AG08396 (cell line): ENCODE measurements at regions not wholly inside any gene's neighbourhood (a gene's known extent, or its start where the extent isn't known, plus 50 kb on each side); places are given as distances from the start of the nearest gene placed in this dataset.

ENCODE experiments used
- DNase-seq: peaks from one replicate; pipeline ENCODE4 v3.0.0; 2012; ENCODE audit warnings: low spot score, mixed read lengths

DNA sequence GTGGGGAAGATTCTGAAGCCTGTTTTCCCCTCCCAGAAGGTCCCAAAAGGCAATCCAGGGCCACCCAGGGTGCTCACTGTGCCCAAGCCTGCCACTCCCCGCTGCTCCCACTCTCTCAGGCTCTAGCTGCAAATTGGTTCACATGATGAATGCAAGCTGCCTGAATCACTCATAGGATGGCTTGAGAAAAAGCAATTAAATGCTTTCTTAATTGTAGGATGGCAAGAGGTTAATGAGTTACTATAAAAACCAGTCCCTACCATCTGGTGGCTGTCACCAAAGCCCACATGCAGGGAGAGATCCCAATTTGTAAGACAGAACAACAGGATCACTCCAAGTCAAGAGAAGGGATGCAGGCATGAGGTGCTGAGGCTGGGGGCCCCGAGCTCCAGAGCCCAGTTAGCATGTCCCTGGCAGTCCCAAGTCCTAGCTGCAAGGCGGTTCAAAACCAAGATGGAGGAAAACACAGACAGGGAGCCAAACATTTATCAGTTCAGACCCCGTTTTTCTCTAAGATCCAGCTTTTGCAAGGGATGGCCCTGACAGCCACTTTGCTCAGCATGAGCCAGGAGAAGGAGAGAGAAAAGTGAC, 207.1 kb downstream of the UACA start:
- no peak for DNase-seq

DNA sequence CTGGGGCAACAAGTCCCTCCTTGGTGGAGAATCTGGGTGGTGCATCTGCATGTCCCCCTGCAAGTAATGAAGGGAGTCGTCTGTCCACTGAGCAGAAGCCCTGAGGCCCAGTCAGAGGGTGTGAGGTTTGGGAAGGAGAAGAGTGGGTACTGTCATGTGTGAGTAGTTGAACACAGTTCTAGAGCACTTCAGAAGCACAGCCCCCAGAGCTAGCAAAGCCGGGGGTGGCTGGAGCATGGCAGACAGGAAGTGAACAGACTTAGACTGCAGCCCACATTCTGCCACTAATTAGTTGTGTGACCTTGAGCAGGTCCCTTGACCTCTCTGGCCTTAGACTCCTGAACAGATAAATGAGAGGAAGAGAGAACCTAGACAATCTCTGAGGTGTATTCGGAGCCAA, 207.6 kb downstream of the UACA start:
- no peak for DNase-seq

DNA sequence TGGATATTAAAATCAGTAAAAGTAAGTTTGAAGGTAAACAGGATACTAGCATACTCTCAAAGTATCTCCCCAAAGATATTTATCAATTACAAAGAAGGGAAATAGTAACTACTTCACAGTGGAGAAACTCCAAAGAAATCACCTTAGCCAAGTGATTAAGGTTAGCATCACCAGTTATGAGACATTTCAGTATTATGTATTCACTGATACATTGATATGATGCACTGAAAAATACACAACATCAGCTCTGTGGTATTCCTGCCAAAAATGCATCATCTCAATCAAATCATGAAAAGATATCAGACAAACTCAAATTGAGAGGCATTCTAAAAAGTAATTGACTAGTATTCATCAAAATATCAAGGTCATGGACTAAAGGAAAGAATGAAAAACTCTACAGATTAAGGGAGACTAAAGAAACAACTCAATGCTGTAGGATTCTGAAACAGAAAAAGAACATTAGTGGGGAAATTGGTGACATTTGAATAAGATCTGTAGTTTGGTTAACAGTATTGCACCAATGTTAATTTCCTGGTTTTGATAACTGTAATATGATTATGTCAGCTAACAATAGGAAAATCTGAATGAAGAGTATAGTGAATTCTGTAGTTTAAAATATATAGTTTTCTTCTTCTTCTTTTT, 215.4 kb downstream of the UACA start:
- no peak for DNase-seq

DNA sequence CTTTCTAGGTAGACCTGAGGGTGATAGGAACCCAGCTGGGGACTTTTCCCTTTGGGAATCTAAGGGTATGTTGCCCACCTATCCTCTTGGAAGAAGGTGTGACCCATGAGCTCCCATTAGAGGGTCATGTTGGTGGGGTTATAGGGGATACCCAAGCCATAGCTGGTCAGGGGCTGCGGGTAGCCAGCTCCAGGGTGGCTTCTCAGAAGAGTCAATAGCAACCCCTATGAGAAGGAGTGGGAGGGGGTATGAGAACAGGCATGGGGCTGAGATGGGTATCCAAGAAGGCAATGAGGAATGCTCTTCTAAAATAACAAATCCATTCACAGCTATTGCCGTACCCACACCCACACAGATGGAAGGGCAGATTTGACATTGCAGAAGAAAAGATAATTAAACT, 217.8 kb downstream of the UACA start:
- no peak for DNase-seq

DNA sequence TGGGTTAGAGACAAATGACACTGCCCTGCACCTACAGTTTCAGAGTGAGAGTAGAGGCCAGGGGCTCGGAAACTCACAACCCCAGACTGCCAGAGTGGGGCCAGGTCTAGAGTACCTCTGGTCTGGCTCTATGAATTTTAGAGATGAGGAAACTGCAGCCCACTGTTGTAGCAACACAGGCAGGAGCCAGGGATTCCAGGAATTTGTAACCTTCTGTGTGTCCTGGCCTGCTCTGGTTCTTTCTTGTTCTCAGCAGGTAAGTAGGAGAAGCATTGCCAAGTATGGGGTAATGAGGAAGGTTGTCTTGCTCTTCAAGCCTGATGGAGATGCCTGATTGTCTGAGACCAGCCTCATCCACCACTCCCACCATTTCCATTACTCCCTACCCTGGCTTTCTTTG, 221.8 kb downstream of the UACA start:
- no peak for DNase-seq

- no peak for DNase-seq
Measured at GRCh38 chr15:70539912-70540530, 223.3 kb downstream of the UACA start.

DNA sequence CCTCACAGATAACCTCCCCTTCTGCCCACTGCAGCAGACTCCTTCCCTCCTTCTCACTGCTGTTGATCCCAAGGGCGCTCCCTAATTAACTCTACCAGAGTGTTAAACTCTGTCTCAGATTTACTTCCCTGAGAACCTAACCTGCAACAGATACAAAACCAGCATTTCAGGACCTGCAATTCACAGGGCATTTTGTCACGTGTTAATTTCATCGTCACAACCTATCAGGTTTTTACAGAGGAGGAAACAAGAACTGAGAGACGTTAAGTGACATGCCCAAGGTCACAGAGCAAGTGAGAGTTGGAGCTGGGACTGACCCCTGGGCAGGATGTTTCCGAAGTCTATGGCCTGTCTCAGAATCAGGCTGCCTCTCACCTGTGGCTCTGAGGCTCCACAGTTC, 223.9 kb downstream of the UACA start:
- DNase-seq: no peak

GRCh38 chr15:70538278-70538677, 225.1 kb downstream of the UACA start:
- DNase-seq: no peak

GRCh38 chr15:70535955-70536338, 227.4 kb downstream of the UACA start:
- DNase-seq: no peak

GRCh38 chr15:70535071-70535954, 228.0 kb downstream of the UACA start:
- no peak for DNase-seq

DNA sequence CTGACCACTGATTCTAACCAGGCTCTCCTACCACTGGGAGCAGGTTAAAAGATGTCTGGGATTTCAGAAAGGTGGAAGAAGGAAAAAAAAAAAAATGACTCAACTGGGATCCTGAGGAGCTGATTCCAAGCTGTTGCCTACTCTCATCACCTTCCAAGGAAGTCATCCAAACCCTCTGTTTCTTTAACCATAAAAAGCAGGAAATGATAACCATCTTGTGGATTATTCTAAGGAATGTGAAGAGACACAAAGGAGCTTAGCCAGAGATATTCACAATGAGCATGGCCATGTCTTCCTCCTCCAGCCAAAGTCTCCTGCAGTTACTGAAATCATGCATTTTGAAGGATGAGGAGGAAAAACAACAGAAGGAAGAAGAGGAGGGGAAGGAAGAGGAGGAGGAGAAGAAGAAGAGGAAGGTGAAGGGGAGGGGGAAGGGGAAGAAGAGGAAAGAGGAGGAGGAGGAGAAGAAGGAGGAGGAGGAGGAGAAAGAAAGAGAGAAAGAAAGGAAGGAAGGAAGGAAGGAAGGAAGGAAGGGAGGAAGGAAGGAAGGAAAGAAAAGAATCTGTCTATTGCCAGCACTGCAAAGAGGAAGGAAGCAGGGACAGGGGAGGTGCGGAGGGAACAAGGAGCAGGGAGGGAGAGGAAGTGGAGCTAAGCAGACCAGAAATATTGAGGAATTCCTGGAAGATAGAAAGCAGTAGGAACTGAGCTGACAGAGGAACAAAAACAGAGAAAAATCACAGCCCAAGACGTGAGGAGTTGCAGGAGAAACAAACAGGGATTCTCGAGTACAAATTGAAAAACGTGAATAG, 229.2 kb downstream of the UACA start:
- DNase-seq: no peak

DNA sequence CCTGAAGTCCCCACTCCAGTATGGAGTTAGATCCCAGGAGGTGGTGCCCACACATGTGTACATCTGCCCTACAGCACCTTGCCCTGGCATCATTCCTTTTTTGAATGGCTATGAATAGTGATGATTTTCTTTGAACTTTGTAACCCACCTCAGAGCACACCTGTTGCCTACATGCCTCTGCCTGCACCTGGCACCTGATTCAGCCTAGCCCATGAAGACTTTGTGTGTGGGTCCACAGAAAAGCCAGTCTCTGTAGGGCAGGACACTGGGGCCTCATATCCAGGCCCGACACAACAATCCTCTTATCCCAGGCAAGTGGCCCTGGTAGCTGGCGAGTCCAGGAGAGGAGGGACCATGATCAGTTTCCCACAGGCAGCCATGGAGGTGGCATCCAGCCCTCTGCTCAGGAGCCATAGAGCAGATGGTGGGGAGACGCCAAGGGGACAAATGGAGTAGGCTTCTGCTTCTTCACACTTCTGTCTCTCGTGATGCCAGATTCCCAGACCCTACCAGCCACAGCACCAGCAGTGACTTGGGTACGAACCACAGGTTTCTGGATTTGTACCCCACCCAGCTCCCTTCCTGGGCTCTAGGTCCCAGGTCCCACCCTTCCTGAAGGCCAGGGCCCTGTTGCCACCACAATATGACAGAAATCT, 230.7 kb downstream of the UACA start:
- DNase-seq: no peak

- no peak for DNase-seq
Measured at GRCh38 chr15:70531576-70531975, 231.8 kb downstream of the UACA start.

DNA sequence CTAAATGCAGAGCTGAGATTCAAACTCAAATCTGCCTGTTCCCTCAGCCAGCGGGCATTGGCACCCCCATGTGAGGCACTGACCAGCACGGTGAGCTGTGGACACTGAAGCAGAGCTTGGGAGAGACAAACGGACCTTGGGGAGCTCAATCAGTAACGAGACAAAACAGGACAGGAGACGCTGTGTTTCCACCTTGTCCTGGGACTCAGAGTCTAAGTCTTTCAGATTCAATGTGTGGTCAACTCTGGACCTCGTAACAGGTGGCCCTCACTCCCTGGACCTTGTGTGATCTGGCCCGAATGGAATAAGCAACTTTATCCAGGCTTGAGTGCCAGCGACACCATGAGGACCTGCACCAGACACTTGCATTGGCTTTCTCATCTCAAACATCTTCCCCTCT, 232.5 kb downstream of the UACA start:
- no peak for DNase-seq

GRCh38 chr15:70530503-70530902, 232.9 kb downstream of the UACA start:
- DNase-seq: no peak

GRCh38 chr15:70530017-70530499, 233.3 kb downstream of the UACA start:
- no peak for DNase-seq

DNA sequence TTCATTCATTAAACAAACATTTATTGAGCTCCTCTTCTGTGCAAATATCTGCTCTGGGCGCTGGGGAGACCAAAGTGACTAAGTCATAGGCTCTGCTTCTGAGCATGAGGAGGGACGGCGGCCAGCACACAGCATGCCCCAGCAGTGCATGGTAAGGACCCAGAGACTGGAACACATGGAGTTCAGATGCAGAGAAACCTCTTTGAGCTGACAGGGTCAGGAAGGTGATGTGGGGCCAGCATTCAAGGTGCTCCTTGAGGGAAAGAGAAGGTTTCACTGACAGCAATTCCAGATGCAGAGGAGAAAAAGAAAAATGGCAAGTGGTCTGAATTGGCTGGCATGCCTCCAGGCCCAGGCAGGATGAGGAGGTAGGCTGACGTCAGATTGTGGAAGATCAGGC, 234.5 kb downstream of the UACA start:
- no peak for DNase-seq

DNA sequence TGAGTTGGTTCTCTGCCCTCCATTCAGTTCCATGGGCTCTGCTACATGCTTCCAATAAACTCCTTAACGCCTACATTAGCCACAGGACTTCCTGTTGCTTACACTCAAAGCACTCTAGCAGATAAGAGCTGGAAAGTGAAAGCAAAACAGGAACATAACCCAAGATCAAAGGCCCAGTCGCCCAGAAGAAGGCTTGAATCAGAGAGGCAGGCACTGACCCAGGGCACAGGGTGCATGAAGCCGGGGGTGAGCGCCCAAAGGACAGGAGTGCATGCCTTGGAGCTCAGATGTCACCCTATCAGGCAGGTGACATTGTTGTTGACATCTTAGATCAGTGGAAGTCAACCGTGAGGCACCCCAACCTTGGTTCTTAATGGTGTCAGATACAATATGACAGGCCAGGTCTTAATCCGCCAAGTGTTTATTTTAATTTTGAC, 235.1 kb downstream of the UACA start:
- no peak for DNase-seq

DNA sequence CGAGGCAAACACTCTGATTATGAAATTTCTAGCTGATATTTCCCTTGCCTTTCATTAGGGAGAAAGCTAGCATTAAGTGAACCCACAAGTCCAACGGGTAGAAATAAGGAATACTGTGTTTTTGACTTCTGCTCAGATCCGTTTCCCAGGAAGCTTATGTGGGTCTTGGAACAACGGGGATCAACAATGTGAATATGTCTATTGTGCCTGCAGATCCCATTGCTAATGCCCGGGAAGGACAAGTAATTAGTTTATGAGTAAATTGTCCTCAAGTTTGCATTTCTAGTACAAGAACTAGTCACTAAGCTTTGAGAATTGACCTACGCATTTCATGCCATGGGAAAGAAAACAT, 236.4 kb downstream of the UACA start:
- no peak for DNase-seq

DNA sequence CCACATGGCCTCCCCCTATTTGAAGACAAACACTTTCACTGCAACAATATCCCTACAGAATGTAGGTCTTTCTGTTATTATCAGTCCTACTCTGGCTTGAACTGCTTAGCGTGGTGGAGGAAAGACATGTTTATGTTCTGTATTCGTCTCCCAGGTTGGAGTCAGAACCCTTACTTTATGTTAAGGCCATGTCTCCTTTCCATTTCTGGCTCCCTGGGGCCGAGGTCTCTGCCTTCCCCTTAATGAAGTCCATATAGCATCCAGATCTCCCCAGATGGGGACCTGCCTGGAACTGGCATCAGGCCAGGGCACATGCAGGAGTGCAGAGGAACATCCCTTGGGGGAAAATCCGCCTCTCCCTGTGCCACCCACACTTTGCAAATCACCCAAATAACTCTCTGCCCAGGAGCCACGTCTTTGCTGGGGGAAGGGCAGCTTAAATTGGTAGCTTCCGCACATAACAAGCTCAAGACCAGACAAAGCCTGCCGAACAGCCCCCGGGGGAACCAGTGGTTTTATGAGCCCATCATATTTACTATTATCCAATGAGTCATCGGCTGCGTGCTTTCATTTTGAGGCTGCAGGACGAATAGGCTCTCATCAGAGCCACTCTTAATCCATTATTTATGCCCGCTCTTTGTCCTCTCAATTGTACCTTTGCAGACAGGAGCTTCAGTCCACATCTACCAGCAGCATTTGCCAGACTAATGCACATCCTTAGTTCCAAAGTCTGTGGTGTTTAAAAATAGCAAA, 237.0 kb downstream of the UACA start:
- DNase-seq: no peak

GRCh38 chr15:70525551-70525950, 237.8 kb downstream of the UACA start:
- DNase-seq: no peak
